Keratinocyte (primary cell): ENCODE measurements at regions not wholly inside any gene's neighbourhood (a gene's known extent, or its start where the extent isn't known, plus 50 kb on each side); places are given as distances from the start of the nearest gene placed in this dataset.

Experiments
- DNase-seq: peaks from one replicate; pipeline ENCODE4 v3.0.0-alpha.2; 2011; ENCODE audit warnings: low read depth, missing footprints, low spot score
- FAIRE-seq: peaks from 2 replicates; lab custom pipeline; 2011; peaks lifted over from hg19 to GRCh38; lab: Jason Lieb, UNC
- H2AFZ ChIP-seq: 2 replicates; pipeline ENCODE4 v1.6.0; 2012; ENCODE audit warnings: low read length, control low read depth, inconsistent platforms; ENCODE audit not compliant: control insufficient read depth
- H3K27ac ChIP-seq: 2 replicates; pipeline ENCODE4 v1.5.1; 2011; ENCODE audit warnings: low read length; ENCODE audit not compliant: control insufficient read depth, insufficient read depth
- H3K27me3 ChIP-seq: 3 replicates; pipeline ENCODE4 v1.6.0; 2011; ENCODE audit warnings: low read length; ENCODE audit not compliant: control insufficient read depth, insufficient read depth; ENCODE audit errors: extremely low read depth
- H3K36me3 ChIP-seq, 2 experiments: 2 replicates in 1 of 2; 3 replicates in 1 of 2; pipeline ENCODE4 v1.5.1; 2011; ENCODE audit warnings: low read length in 2 of 2, mild to moderate bottlenecking in 1 of 2; ENCODE audit not compliant: control insufficient read depth in 2 of 2, insufficient read depth in 2 of 2; ENCODE audit errors: extremely low read depth in 1 of 2
- H3K4me1 ChIP-seq: 3 replicates; pipeline ENCODE4 v1.5.1; 2011; ENCODE audit warnings: low read length; ENCODE audit not compliant: control insufficient read depth, insufficient read depth; ENCODE audit errors: extremely low read depth
- H3K4me2 ChIP-seq: 3 replicates; pipeline ENCODE4 v1.6.0; 2011; ENCODE audit warnings: low read depth, low read length; ENCODE audit not compliant: control insufficient read depth, insufficient read depth; ENCODE audit errors: extremely low read depth
- H3K4me3 ChIP-seq, 3 experiments: fragments of 200-600 bp in 1 of 3; sonication (generic) in 1 of 3; 2 replicates in 2 of 3; 3 replicates in 1 of 3; pipeline ENCODE4 v1.5.1; 2011 to 2016; ENCODE audit warnings: low read length in 3 of 3, mild to moderate bottlenecking in 3 of 3, control low read depth in 2 of 3, inconsistent platforms in 1 of 3, low read depth in 1 of 3, mixed read lengths in 1 of 3, mixed run types in 1 of 3, moderate library complexity in 1 of 3; ENCODE audit not compliant: control insufficient read depth in 2 of 3, insufficient read depth in 2 of 3; ENCODE audit errors: extremely low read depth in 1 of 3
- H3K79me2 ChIP-seq: 2 replicates; pipeline ENCODE4 v1.6.0; 2012; ENCODE audit warnings: low read length; ENCODE audit not compliant: control insufficient read depth, insufficient read depth
- H3K9ac ChIP-seq: 3 replicates; pipeline ENCODE4 v1.6.0; 2011; ENCODE audit warnings: low read length; ENCODE audit not compliant: control insufficient read depth, insufficient read depth; ENCODE audit errors: extremely low read depth
- H3K9me1 ChIP-seq: 3 replicates; pipeline ENCODE4 v1.6.0; 2011; ENCODE audit warnings: low read length; ENCODE audit not compliant: control insufficient read depth, insufficient read depth; ENCODE audit errors: extremely low read depth
- H3K9me3 ChIP-seq: 2 replicates; pipeline ENCODE4 v1.5.1; 2012; ENCODE audit warnings: low read depth, low read length; ENCODE audit not compliant: control insufficient read depth
- H4K20me1 ChIP-seq: 3 replicates; pipeline ENCODE4 v1.6.0; 2011; ENCODE audit warnings: low read length; ENCODE audit not compliant: control insufficient read depth, insufficient read depth; ENCODE audit errors: extremely low read depth
- EZH2 ChIP-seq: IDR thresholded peaks from one replicate; pipeline ENCODE4 v1.6.1; 2012; ENCODE audit warnings: inconsistent platforms, mild to moderate bottlenecking, low read length, moderate library complexity
- dilution Hi-C: fragments of 300-500 bp; cut with MboI; formaldehyde crosslinking; loops from one replicate; pipeline ENCODE4 v1.7.0; 2020; ENCODE audit warnings: low sequenced_read_pairs; ENCODE audit not compliant: extremely low pct_ligation_motif_present
- TF ChIP-seq, protein P1 (sequence below), 3 experiments: IDR thresholded peaks in 1 of 3; conservative IDR thresholded peaks in 1 of 3; optimal IDR thresholded peaks in 1 of 3; 2 replicates in 2 of 3; 3 replicates in 1 of 3; pipeline versions ENCODE3 to v1.5.1; 2011; ENCODE audit warnings: low read length in 3 of 3, mild to moderate bottlenecking in 3 of 3, moderate library complexity in 2 of 3, control low read depth in 1 of 3, inconsistent platforms in 1 of 3; ENCODE audit not compliant: insufficient read depth in 2 of 3; ENCODE audit errors: extremely low read depth in 1 of 3

DNA sequence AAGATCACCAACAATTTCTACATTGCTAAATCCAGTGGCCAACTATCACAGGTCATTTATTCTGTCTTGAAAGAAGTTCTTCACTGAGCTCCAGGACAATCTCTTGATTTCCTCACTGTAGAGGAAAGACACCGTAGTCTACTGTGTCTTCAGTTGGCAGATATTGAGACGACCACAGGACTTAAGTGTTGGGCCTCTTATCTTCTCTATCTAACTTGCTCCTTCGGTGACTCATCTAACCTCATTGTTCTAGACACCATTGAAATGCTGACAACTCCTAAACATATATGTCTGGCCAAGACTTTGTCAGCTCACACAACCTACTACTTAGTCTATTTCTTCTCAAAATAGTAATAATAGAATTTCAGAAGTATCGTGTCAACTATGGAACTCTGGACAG is 425.8 kb downstream of the ARAP2 start:
- TF ChIP-seq EZH2: no peak
- TF ChIP-seq, protein P1, sequence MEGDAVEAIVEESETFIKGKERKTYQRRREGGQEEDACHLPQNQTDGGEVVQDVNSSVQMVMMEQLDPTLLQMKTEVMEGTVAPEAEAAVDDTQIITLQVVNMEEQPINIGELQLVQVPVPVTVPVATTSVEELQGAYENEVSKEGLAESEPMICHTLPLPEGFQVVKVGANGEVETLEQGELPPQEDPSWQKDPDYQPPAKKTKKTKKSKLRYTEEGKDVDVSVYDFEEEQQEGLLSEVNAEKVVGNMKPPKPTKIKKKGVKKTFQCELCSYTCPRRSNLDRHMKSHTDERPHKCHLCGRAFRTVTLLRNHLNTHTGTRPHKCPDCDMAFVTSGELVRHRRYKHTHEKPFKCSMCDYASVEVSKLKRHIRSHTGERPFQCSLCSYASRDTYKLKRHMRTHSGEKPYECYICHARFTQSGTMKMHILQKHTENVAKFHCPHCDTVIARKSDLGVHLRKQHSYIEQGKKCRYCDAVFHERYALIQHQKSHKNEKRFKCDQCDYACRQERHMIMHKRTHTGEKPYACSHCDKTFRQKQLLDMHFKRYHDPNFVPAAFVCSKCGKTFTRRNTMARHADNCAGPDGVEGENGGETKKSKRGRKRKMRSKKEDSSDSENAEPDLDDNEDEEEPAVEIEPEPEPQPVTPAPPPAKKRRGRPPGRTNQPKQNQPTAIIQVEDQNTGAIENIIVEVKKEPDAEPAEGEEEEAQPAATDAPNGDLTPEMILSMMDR (optimal IDR thresholded peaks at IDR 0.05 in 1 of 3, IDR thresholded peaks at IDR 0.05 in 1 of 3, conservative IDR thresholded peaks at IDR 0.05 in 1 of 3; ENCODE audit: extremely low read depth in 1 of 3, insufficient read depth in 2 of 3, low read length in 3 of 3): no peak
- FAIRE-seq: no peak

DNA sequence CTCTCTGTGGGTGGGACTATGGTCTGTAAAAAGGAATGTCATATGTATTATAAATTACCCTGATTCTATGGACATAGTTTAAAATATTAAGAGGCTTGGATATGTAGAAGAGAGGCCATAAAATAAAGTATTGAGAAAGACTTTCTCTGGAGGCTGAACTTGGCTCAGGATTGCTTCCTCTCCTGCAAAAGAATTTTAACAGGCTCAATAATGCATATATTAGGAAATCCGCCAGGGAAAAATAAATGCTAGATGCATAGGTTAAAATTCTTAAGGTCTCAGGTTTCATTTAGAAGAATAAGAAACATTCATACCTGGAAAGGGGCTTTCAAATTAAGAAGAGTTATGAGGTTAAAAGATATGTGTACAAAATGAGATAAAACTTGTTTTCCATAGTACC is 424.3 kb downstream of the ARAP2 start:
- no peak for TF ChIP-seq EZH2
- TF ChIP-seq, protein P1 (optimal IDR thresholded peaks at IDR 0.05 in 1 of 3, IDR thresholded peaks at IDR 0.05 in 1 of 3, conservative IDR thresholded peaks at IDR 0.05 in 1 of 3; ENCODE audit: extremely low read depth in 1 of 3, insufficient read depth in 2 of 3, low read length in 3 of 3): no peak
- Histone ChIP-seq H3K9me3 (no peaks in the 10 kb centered on the region), H3K27ac (no peak overlapping the region), H3K4me2 (no peak overlapping the region), H3K79me2 (no peaks in the 10 kb centered on the region), H3K36me3 (no peaks in the 10 kb centered on the region), H3K4me1 (no peaks in the 10 kb centered on the region), H4K20me1 (no peaks in the 10 kb centered on the region), H3K9ac (no peak overlapping the region), H2AFZ (no peak overlapping the region), H3K4me3 (no peak overlapping the region), H3K27me3 (no peaks in the 10 kb centered on the region), H3K9me1 (no peaks in the 10 kb centered on the region)
- no peak for FAIRE-seq
- dilution Hi-C loops: no loop called here
- DNase-seq: no peak

More for the DNA sequence above, 425.8 kb downstream of the ARAP2 start:
- Histone ChIP-seq H3K9ac (no peak overlapping the region), H4K20me1 (no peaks in the 10 kb centered on the region), H3K4me2 (no peak overlapping the region), H3K27ac (no peak overlapping the region), H2AFZ (no peak overlapping the region), H3K79me2 (no peaks in the 10 kb centered on the region), H3K4me3 (no peak overlapping the region), H3K9me1 (no peaks in the 10 kb centered on the region), H3K4me1 (no peaks in the 10 kb centered on the region), H3K9me3 (no peaks in the 10 kb centered on the region), H3K27me3 (no peaks in the 10 kb centered on the region), H3K36me3 (no peaks in the 10 kb centered on the region)
- dilution Hi-C loops: no loop called here
- no peak for DNase-seq
